SU-DHL-6 (cell line): ENCODE measurements at regions not wholly inside any gene's neighbourhood (a gene's known extent, or its start where the extent isn't known, plus 50 kb on each side); places are given as distances from the start of the nearest gene placed in this dataset.

ENCODE experiments used
- EZH2phosphoT487 ChIP-seq: fragments of 200-600 bp; sonication (generic), shearing (Covaris generic); conservative IDR thresholded peaks from 2 replicates; pipeline ENCODE4 v1.6.1; 2018; ENCODE audit warnings: mild to moderate bottlenecking, antibody characterized with exemption, low read length, moderate library complexity, mixed read lengths
- TF ChIP-seq, protein P1 (sequence below): fragments of 200-600 bp; sonication (generic); IDR thresholded peaks from one replicate; pipeline ENCODE4 v1.5.1; 2017; ENCODE audit warnings: antibody characterized with exemption, mild to moderate bottlenecking, low read length, moderate library complexity; ENCODE audit not compliant: insufficient read depth, poor library complexity, severe bottlenecking

DNA sequence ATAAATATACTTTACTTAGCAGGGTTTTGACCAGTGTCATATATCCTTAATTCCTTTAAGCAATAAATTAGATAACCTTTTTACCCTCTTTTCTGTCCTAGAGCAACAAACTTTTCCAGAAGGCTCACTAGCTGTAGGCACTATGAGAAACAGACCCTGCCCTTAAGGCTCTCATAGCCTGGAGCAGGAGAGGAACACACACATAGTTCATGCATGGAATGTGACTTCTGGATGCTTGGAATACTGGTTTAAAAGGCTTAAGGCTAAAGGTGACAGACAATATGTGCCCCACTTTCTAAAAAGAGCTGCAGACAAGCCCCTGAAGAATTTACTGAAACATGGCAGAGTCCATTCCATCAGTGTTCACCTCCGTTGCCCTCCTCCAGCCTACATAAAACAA lies 237.2 kb downstream of the TTC8 start:
- TF ChIP-seq, protein P1, sequence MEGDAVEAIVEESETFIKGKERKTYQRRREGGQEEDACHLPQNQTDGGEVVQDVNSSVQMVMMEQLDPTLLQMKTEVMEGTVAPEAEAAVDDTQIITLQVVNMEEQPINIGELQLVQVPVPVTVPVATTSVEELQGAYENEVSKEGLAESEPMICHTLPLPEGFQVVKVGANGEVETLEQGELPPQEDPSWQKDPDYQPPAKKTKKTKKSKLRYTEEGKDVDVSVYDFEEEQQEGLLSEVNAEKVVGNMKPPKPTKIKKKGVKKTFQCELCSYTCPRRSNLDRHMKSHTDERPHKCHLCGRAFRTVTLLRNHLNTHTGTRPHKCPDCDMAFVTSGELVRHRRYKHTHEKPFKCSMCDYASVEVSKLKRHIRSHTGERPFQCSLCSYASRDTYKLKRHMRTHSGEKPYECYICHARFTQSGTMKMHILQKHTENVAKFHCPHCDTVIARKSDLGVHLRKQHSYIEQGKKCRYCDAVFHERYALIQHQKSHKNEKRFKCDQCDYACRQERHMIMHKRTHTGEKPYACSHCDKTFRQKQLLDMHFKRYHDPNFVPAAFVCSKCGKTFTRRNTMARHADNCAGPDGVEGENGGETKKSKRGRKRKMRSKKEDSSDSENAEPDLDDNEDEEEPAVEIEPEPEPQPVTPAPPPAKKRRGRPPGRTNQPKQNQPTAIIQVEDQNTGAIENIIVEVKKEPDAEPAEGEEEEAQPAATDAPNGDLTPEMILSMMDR: no peak
- TF ChIP-seq EZH2phosphoT487: no peak
